HepG2 (cell line): ENCODE measurements at regions not wholly inside any gene's neighbourhood (a gene's known extent, or its start where the extent isn't known, plus 50 kb on each side); places are given as distances from the start of the nearest gene placed in this dataset.

Source experiments
- ATRX ChIP-seq: sonication (generic); formaldehyde crosslinking; IDR thresholded peaks from 2 replicates; pipeline ENCODE4 v1.4.0; 2020; ENCODE audit warnings: missing genetic modification reagents, borderline replicate concordance
- CBX5 ChIP-seq: sonication (generic); formaldehyde crosslinking; IDR thresholded peaks from 2 replicates; pipeline ENCODE4 v1.4.0; 2020; ENCODE audit warnings: missing genetic modification reagents, borderline replicate concordance
- CTCF ChIP-seq: sonication (generic); formaldehyde crosslinking; IDR thresholded peaks from 2 replicates; pipeline ENCODE4 v1.5.0; 2020; ENCODE audit warnings: mild to moderate bottlenecking, missing genetic modification reagents, moderate library complexity
- EZH2 ChIP-seq: conservative IDR thresholded peaks from 2 replicates; pipeline ENCODE4 v1.6.1; 2012; ENCODE audit warnings: mild to moderate bottlenecking, low read depth, low read length, moderate library complexity
- HDAC2 ChIP-seq: sonication (generic); formaldehyde crosslinking; IDR thresholded peaks from 2 replicates; pipeline ENCODE4 v1.4.0; 2020; ENCODE audit warnings: missing genetic modification reagents
- HNRNPLL ChIP-seq: fragments of 200-400 bp; formaldehyde crosslinking; IDR thresholded peaks from 2 replicates; pipeline ENCODE4 v1.6.1; 2017; ENCODE audit warnings: mild to moderate bottlenecking, low read depth, low read length; ENCODE audit not compliant: poor library complexity, severe bottlenecking
- SIN3A ChIP-seq: IDR thresholded peaks from 2 replicates; pipeline ENCODE4 v1.6.1; 2011; ENCODE audit warnings: low read depth, mild to moderate bottlenecking, control low read depth, low read length, borderline replicate concordance
- ZHX1 ChIP-seq: sonication (generic); formaldehyde crosslinking; IDR thresholded peaks from 2 replicates; pipeline ENCODE4 v1.8.1; 2022; ENCODE audit warnings: low read depth, mild to moderate bottlenecking, missing genetic modification reagents
- ZNF3 ChIP-seq: IDR thresholded peaks from 2 replicates; pipeline ENCODE4 v1.7.0; 2017; ENCODE audit warnings: inconsistent platforms
- ZNF335 ChIP-seq: sonication (generic); formaldehyde crosslinking; IDR thresholded peaks from 2 replicates; pipeline ENCODE4 v1.4.0; 2020; ENCODE audit warnings: missing genetic modification reagents
- ZNF670 ChIP-seq: sonication (generic); formaldehyde crosslinking; IDR thresholded peaks from 2 replicates; pipeline ENCODE4 v1.8.0; 2022; ENCODE audit warnings: mild to moderate bottlenecking, missing genetic modification reagents, borderline replicate concordance
- ZNF766 ChIP-seq: sonication (generic); formaldehyde crosslinking; IDR thresholded peaks from 2 replicates; pipeline ENCODE4 v1.5.0; 2020; ENCODE audit warnings: missing genetic modification reagents, borderline replicate concordance

- TF ChIP-seq CBX5 (CRISPR knock-in tag) (no peak), EZH2 (no peak), ZNF335 (no peak), ATRX (CRISPR knock-in tag) (no peak), SIN3A (no peak), ZHX1 (CRISPR knock-in tag) (no peak), ZNF670 (CRISPR knock-in tag) (no peak), CTCF (no peak), ZNF766 (CRISPR knock-in tag) (no peak), HNRNPLL (no peak), HDAC2 (CRISPR knock-in tag) (no peak), ZNF3 (no peak)
Measured at GRCh38 chrX:111013778-111014455, 82.1 kb upstream of the PAK3 start.
